ENCODE measurements at regions not wholly inside any gene's neighbourhood (a gene's known extent, or its start where the extent isn't known, plus 50 kb on each side); places are given as distances from the start of the nearest gene placed in this dataset.

DNA sequence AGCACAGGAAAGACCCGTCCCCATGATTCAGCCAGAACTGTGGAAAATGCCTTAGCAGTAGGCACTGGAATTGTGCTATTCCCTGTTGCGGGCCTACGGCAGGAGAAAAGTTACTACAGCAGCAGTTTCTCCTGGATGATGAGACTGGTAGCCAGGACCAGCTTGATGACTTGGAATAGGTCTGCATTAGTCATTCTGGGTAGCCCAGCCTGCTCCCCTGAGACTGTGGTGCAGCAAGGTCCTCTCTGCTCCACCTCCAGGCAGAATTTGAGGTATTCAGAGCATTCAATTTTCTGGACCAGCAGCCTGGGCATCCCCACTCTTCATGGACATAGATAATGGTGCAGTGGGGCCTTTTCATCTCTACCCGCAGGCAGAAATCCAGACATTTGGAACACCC lies 490.0 kb downstream of the SH2D4B start:
- no peak for DNase-seq

DNA sequence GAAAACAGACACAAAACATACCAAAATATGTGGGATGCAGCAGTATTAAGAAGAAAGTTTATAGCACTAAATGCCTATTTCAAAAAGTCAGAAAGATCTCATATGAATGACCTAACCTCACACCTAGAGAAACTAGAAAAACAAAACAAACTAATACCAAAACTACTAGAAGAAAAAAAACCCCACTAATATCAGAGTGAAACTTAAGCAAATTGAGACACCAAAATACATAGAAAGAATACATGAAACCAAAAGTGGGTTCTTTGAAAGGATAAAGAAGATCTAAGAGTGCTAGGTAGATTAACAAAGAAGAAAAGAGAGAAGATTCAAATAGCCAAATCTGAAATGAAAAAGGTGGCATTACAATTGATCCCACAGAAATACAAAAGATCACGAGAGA lies 494.1 kb downstream of the SH2D4B start:
- no peak for DNase-seq

DNA sequence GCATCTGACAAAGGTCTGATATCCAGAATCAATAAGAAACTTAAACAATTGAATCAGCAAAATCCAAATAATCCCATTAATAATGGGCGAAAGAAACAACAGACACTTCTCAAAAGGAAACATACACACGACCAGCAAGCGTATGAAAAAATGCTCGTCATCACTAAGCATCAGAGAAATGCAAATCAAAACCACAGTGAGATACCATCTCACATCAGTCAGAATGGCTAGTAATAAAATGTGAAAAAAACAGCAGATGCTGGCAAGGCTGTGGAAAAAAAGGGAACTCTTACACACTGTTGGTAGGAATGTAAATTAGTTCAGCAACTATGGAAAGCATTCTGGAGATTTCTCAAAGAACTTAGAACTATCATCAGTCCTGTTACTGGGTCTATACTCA lies 496.7 kb downstream of the SH2D4B start:
- DNase-seq = no peak

DNA sequence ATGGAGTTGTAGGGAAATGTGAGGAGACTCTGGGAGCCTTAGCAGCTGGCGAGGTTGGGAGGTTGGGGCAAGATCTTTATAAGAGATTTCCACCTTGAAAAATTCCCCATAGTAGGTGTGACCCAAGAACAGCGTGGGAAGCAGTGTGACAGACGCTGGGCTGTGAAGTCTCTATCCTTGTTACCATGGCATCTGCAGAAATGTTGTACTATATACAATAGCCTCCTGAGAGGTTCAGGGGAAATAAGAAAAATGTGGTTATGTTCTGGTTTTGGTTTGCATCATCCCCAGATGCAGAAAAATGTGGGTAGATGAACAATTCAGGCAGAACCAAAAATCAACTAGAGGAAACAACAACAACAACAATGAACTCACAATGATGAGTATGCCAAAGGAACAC lies 498.6 kb downstream of the SH2D4B start:
- DNase-seq = no peak

DNA sequence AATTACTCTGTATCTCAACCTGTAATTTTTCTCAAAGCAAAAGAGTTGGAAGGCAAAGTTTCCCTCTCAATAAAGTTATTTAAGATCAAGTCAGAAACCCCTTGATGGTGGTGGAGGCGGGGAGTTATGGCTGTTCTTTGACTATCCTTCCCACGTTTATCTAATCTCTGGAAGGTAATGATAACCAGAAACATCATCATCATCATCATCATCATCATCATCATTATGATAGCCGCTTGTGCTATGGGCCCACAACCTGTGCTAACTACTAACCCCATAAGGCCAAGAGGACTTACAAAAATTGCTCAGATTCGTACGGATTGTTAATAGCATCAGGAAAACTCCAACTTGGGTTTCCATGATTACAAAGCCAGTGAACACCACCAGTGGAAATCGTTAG lies 502.3 kb downstream of the SH2D4B start:
- no peak for DNase-seq

DNA sequence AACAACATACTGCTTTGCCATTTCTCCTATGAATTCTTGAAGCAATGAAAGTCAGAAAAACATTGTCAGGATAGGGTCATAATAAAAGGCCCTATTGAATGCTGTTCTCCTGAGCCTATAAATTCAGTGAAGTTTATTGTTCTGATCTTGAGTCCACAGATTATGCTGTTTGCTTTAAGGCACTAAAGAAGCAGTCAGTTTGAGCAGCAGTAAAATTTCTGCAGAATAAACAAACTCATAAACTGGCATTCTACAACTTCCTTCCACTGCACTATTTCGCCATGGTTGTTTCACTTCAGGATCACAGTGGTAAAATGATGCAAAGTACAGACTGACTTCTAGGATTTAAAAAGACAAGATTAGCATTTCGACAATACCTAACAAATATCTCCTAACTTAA lies 503.2 kb downstream of the SH2D4B start:
- DNase-seq = no peak

DNA sequence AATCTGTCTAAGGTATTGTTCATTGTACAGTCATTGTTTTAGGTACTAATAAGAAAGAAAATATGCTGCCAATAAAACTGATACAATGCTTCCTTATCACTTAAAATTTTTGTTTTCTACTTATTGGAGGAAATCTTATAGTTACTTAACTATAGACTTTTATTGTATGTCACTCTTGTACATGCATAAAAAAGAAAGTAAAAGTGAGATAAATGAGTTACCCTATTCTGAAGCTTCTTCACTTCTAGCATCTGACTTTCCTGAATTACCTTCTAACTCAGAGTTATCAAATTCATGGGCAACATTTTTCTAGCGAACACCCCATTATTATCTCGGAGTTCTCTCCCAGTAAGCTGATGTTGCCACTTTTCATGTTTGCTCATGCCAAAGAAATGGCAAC lies 504.9 kb downstream of the SH2D4B start:
- DNase-seq = no peak

DNA sequence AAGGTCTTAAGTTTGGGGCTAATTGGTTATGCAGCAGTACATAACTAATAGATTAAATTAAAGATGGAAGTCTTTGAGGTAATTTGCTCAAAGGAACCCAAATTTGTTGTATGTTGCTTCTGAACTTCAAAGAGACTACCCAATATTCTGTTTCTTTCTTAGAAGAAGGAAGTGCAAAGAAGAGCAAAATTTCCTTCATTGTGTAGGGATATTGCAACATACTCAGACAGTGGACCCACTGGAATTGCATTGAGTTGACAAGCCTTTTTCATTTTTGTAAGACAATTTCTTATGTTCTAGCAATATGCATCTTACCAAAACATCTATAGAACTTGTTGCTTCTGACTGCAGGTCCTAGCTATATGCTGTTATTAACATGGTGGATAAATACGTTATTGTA lies 527.8 kb downstream of the SH2D4B start:
- no peak for DNase-seq

DNA sequence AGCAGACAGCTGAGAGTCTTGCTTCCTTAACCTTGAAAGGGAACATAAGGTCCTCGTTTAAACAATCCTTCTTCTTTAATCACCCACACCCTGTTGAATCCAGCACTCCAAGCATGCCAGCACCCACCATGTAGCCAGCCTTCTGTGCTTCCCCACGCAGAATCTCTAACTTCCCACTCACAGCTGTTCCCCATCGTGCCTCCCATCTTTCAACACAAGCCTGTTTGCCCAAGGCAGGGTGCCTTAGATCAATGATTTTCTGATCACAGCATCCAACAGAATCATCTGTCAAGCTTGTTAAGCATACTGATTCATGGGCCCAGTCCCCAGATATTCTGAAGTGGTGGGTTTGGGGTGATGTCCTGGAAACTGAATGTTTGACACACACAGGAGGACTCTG lies 530.8 kb downstream of the SH2D4B start:
- no peak for DNase-seq

DNA sequence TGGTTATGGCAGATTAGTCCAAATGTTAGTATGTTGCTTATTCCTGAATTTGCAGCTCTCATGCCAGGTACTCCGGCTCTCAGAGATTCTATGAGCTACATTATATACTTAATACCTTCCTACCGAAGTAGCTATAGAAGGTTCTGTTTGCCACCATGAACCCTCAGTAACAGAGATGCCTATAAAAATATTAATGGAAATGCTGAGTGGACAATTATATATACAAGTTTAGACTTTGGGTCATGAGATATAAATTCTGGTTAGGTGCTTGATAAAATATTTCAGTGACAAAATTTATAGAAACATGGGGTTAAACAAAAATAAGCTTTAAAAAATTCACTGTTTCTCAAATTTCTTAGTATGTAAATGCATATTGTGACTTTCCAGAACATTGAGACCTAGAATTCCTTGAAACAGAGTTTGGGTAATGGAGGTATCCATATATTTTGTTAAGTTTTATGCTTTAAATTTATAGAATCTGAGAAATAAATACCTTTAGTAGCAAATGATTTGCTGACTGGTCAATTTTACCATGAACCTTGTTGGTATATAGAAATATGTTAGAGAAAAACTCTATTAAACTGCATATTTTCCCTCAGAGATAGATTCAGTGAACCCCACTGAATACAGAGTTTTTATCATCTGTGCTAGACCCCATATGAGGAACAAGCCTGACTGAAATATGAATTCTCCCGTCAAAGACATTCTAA lies 533.5 kb downstream of the SH2D4B start:
- DNase-seq = no peak

DNA sequence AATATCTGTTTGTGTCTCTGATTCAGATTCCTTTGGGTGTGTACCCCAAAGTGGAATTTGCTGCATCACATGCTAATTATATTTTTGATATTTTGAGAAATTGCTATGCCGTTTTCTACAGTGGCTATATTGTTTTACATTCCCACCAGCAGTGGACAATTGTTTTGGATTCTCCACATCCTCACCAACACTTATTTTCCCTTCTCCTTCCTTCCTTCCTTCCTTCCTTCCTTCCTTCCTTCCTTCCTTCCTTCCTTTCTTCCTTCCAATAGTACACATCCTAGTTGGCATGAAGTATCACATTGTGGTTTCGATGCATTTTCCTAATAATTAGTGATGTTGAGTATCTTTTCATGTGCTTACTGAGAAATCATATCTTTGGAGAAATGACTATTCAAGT lies 535.5 kb downstream of the SH2D4B start:
- no peak for DNase-seq

DNA sequence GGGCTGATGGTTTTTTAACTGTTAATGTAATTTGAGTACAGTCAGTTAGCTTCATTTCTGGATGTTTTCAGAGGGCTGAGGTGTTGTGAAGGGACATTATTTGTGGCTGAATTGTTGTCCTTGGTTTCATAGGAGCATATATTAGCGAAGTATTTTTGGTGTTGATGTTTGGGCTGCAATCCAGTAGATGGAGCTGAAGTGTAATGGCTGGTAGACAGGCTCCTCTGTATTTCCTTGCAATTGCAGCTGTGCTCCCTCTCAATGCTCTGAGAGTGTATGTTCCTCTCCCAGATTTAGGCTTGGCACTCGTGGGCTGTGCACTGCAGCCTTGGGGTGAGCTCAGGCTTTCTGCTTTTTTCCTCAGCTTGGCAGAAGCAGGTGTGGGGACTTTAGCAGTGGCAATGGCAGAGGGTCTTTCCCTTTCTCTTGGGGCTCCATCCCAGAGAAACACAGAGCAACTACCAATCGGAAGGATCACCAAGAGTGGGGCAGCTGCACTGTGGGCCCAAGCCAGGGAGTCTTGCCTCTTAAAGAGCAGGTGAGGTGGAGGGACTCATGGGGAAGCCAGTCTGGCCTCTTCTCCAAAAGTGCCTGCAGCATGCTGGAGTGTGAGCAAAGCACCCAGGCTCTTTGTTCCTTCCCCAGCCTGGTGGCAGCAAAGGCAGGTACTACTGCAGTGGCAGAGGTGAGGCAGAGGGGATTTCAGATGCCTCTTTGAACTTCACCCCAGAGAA lies 544.4 kb downstream of the SH2D4B start:
- no peak for DNase-seq

DNA sequence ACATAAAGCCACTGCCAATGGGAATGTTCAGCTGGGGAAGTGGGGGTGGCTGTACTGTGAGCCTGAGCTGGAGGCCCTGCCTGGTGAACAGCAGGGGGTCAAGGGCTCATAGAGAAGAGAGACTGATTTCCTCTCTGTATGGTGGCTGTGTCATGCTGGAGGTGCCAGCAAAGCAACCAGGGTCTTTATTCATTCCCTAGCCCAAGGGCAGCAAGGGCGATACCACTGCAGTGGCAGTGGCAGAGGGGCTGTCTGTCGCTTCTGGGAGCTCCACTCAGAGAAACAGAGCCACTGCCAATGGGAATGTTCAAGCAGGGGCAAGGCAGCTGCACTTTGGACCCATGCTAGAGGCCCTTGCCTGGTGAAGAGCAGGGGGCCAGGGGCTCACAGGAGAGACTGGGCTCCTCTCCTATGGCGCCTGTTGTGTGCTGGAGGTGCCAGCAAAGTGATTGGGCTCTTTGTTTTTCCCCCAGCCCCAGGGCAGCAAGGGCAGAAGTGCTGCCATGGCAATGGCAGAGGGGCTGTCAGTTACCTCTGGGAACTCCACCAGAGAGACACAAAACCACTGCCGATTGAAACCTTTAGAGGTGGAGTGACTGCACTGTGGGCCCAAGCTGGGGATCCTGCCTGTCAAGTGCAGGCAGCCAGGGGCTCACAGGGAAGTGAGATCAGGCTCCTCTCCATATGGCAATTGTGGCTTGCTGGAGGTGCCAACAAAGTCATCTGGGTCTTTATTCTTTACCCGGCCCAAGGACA lies 545.1 kb downstream of the SH2D4B start:
- no peak for DNase-seq

DNA sequence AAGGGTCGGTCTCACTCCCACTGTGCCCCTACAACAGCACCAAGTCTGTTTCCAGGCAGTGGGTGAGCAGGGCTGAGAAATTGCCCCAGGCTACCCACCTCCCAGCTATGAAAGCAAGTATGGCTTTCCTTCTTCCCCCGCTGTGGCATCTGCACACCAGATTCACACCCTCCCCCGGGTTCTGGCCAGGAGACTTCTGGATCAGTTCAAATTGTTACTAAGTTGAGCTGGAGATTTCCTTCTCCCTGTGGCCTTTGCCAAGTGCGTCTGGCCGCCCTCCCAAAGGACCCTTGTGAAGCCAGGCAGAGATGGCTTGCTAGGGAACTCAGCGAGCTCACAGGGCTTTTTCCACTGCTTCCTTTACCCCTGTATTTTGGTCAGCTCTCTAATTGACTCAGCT lies 555.4 kb downstream of the SH2D4B start:
- no peak for DNase-seq

DNA sequence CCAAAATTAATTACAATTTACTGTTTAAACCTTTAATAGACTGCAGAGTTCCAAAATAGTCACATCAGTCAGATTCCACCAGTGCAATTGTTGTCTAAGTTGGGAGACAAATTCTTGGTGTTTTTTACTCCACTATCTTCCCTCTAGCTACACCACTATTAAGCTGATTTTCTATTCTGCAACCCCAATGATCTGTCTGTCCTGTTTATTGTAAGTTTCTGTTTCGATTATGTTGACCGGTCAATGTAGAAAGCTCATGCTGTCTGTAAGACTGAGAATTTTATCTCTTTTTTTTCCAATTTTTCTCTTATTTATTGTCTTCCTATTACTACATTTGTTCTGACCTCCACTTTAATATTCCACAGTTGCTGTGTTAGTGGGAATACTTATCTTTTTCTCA lies 557.5 kb downstream of the SH2D4B start:
- DNase-seq = no peak

DNA sequence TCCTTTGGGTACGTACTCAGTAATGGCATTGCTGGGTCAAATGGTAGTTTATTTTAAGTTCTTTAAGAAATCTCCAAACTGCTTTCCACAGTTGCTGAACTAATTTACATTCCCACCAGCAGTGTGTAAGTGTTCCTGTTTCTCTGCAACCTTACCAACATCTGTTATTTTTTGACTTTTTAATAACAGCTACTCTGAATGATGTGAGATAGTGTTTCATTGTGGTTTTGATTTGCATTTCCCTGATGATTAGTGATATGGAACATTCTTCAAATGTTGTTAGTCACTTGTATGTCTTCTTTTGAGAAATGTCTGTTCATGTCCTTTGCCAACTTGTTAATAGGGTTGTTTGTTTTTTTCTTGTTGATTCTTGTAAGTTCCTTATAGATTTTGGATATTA lies 558.9 kb downstream of the SH2D4B start:
- no peak for DNase-seq

DNA sequence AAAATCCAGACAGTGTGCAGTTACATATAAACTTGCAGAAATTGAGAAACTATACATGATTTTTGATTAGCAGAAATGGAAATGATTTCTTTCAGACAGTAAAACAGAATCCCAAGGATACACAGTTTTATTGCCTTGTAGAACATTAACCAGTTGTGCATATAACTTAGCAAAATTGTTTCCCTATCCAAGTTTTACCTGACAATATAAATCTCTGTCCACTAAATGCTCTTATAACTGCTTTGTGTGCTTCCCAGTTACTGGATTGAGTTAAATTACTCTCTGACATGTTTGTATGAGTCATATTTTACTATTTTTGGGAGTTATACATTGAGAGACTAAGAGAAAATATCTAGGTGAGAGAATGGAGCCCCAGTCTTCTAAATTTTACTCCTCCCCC lies 563.4 kb downstream of the SH2D4B start:
- no peak for DNase-seq

DNA sequence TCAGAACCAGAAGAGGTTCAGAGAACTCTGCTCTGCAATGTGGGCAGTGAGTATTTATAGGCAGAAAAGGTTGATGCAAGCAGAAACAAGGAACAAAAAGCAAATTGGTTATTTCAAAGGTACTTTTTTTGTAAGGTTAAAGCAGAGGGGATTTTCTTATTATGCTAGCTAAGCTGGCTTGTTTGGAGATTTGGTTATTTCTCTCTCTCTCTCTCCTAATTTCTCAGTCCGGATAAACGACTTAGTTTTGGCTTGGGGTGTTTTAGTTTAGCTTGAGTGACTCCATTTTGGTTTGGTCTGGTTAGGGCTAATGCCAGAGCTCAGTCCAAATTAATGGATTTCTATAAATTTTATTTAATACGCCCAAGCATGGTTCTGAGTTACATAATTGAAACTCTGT lies 566.8 kb downstream of the SH2D4B start:
- DNase-seq = no peak

DNA sequence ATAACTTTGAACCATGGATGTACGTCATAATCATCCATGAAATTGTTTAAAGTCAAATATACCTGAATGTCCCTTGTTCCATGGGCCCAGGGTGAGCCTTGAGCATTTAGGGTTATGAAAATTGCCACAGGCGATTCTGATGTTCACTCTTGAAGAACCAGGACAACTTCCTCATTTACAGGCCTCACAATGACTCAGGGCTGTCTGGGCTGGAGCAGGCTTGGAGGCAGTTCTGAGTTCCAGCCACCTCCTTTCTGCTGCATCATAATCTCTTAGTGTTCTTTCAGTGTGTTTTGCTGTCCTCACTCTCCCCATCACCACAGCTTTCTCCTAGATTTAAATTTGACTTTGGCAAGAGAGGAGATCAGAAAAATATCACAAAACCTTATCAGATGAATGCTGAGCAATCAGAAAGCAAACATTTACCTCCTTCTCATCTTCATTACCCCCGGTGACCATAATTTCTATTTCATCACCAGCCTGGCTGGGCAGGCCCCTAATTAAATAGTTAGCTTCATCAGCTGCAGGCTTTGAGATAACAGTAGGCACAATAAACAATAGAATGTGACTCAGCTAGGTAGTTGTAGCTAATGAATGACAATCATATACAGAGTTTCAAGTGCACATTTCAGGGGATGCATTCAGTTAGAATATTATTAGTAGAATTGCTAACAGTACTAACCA lies 571.0 kb downstream of the SH2D4B start:
- no peak for DNase-seq

DNA sequence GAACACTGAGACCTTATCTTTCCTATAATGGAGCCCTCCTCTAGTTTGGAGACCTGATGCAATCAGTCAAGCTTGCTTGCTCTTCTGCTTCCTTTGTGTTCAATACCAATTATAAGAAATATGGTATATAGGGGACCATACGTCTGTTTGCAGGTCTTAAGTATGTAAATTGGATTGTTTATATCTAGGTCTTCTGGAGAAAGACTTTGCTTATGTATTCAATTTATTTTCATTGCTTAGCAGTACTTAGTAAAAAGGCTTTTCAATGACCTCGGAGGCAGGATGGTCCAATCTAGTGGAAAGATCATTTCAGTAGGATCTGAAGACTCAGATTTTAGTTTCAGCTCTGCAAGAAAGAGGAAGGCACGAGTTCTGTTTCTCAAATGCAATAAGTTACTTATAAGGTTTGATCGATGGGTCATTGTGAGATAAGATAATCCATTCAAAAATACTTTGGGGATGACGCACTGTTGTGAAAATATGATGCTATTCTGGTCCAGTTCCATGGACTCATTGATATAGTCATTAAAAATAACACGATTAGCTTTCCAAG lies 571.6 kb downstream of the SH2D4B start:
- no peak for DNase-seq

DNA sequence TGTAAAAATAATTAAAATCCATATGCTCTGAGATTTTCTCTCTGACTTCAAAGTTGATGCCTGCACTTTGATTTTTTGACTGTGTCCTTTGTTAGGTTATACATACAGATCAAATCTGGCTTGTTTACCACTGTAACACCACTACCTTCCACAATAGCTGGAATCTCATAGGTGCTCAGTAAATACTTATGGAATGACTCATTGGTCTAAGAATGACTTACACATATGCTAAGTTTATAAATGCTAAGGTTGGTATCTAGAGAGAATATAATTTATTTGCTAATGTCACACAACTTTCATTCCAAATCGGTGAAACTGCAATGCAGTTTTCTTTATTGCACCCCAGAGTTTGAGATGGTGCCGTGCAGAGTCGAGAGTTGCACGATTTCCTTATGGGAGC lies 578.5 kb downstream of the SH2D4B start:
- no peak for DNase-seq

DNA sequence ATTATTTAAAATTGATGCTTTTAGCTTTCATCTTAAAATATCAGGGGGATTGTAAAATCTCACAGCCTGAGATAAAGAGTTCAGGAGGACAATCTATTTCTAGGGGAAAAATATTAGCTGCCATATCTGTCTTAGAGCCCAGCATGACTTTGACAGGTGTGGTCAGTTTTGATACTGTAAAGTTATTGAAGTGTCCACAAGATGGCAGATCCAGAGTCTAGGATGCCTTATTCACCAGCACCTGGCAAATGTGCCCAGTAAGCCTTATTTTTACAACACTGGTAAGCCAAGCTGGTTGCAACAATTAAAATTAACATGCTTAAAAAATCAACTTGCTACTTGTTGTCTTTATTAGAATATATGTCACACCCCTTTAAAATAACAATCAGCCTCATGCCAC lies 579.3 kb downstream of the SH2D4B start:
- DNase-seq = no peak

DNA sequence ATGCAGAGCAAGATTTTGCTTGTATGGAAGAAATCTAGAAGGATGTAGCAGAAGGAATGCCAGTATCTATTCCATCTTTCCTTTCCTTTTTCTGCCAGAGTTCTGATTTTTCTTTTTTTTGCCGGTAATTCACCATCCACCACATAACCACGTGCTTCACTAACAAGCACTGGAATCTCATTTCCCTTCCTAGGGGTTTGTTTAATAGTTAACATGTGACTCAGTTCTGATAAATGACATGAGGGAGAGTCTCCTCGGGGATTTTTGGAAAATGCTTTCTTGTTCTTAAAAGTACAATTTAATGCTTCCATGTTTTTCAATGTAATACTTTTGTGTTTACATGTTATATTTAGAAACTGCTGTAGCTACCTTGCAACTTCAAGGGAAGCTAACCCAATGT lies 590.2 kb downstream of the SH2D4B start:
- no peak for DNase-seq
